A673 (cell line): ENCODE measurements at regions not wholly inside any gene's neighbourhood (a gene's known extent, or its start where the extent isn't known, plus 50 kb on each side); places are given as distances from the start of the nearest gene placed in this dataset.

Experiments used
- EZH2 ChIP-seq: fragments of 200-600 bp; sonication (generic); IDR thresholded peaks from 2 replicates; pipeline ENCODE4 v1.6.1; 2017; ENCODE audit warnings: borderline replicate concordance, low read depth, mild to moderate bottlenecking, mixed read lengths, antibody characterized with exemption, low read length; ENCODE audit not compliant: poor library complexity, severe bottlenecking
- TF ChIP-seq, protein P1 (sequence below): fragments of 300-800, 200-600 bp; sonication (generic); conservative IDR thresholded peaks from 2 replicates; pipeline ENCODE4 v1.5.1; 2017; ENCODE audit warnings: low read depth, mild to moderate bottlenecking, antibody characterized with exemption, low read length, moderate library complexity, mixed read lengths

DNA sequence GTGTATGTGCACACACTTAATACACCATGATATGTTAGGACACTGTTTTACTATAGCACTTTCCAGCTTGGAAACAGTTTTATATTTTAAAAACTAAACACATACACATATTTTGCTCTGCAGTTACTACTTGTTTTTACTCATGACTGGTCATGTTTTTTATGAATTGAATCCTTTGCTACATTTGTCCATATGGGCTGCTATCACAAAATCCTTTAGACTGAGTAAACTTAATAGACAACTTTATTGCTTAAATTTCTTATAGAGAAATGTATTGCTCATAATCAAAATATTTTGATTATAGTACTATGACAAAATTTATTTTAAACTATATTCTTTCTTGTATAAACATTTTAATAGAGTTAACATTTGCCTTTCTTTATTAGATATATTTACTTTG, 314.8 kb downstream of the RBM43 start:
- TF ChIP-seq, protein P1, sequence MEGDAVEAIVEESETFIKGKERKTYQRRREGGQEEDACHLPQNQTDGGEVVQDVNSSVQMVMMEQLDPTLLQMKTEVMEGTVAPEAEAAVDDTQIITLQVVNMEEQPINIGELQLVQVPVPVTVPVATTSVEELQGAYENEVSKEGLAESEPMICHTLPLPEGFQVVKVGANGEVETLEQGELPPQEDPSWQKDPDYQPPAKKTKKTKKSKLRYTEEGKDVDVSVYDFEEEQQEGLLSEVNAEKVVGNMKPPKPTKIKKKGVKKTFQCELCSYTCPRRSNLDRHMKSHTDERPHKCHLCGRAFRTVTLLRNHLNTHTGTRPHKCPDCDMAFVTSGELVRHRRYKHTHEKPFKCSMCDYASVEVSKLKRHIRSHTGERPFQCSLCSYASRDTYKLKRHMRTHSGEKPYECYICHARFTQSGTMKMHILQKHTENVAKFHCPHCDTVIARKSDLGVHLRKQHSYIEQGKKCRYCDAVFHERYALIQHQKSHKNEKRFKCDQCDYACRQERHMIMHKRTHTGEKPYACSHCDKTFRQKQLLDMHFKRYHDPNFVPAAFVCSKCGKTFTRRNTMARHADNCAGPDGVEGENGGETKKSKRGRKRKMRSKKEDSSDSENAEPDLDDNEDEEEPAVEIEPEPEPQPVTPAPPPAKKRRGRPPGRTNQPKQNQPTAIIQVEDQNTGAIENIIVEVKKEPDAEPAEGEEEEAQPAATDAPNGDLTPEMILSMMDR = no peak
- no peak for TF ChIP-seq EZH2
